Neuronal stem cell (in vitro differentiated cells): ENCODE measurements at regions not wholly inside any gene's neighbourhood (a gene's known extent, or its start where the extent isn't known, plus 50 kb on each side); places are given as distances from the start of the nearest gene placed in this dataset.

Source experiments
- DNase-seq: peaks from one replicate; pipeline ENCODE4 v3.0.0-alpha.2; 2013; ENCODE audit warnings: low spot score
- H2AFZ ChIP-seq: one replicate; pipeline ENCODE4 v1.6.1; 2013; ENCODE audit warnings: mild to moderate bottlenecking, low read length, inconsistent platforms
- H2AK5ac ChIP-seq: 2 replicates; pipeline ENCODE4 v1.6.1; 2013; ENCODE audit warnings: low read depth, mild to moderate bottlenecking, inconsistent platforms, low read length, moderate library complexity, mixed read lengths
- H2BK120ac ChIP-seq: 2 replicates; pipeline ENCODE4 v1.6.1; 2013; ENCODE audit warnings: low read depth, mild to moderate bottlenecking, inconsistent platforms, low read length, moderate library complexity, mixed read lengths
- H2BK12ac ChIP-seq: one replicate; pipeline ENCODE4 v1.6.1; 2013; ENCODE audit warnings: low read length, inconsistent platforms
- H2BK15ac ChIP-seq: 2 replicates; pipeline ENCODE4 v1.6.1; 2013; ENCODE audit warnings: mild to moderate bottlenecking, low read length, inconsistent platforms, mixed read lengths
- H2BK5ac ChIP-seq: one replicate; pipeline ENCODE4 v1.6.1; 2013; ENCODE audit warnings: inconsistent platforms, mild to moderate bottlenecking, low read length, moderate library complexity
- H3K14ac ChIP-seq: one replicate; pipeline ENCODE4 v1.6.1; 2013; ENCODE audit warnings: low read length, inconsistent platforms
- H3K18ac ChIP-seq: 2 replicates; pipeline ENCODE4 v1.6.1; 2013; ENCODE audit warnings: low read length, inconsistent platforms
- H3K23ac ChIP-seq: 2 replicates; pipeline ENCODE4 v1.6.1; 2013; ENCODE audit warnings: low read depth, mild to moderate bottlenecking, mixed read lengths, low read length, inconsistent platforms; ENCODE audit not compliant: poor library complexity
- H3K27ac ChIP-seq: replicated peaks from 3 replicates; pipeline ENCODE4 v1.5.1; 2013; ENCODE audit warnings: low read length, inconsistent platforms
- H3K27me3 ChIP-seq, 3 experiments: 2 replicates each; pipeline ENCODE4 v1.6.1; 2013; ENCODE audit warnings: low read length in 3 of 3, mild to moderate bottlenecking in 2 of 3, inconsistent platforms in 1 of 3, low read depth in 1 of 3, mixed read lengths in 1 of 3, moderate library complexity in 1 of 3; ENCODE audit not compliant: control insufficient read depth in 3 of 3, insufficient read depth in 3 of 3
- H3K36me3 ChIP-seq, 2 donors: replicated peaks in 1 of 2; 2 replicates each; pipeline ENCODE4 v1.6.1; 2013; ENCODE audit warnings: low read length in 2 of 2; ENCODE audit not compliant: control insufficient read depth in 2 of 2, insufficient read depth in 2 of 2
- H3K4ac ChIP-seq: 2 replicates; pipeline ENCODE4 v1.6.1; 2013; ENCODE audit warnings: inconsistent platforms, mild to moderate bottlenecking, low read length, moderate library complexity
- H3K4me1 ChIP-seq, 2 donors: 1 replicate in 1 of 2; 2 replicates in 1 of 2; pipeline ENCODE4 v1.6.1; 2013; ENCODE audit warnings: low read length in 2 of 2, low read depth in 1 of 2; ENCODE audit not compliant: control insufficient read depth in 2 of 2, insufficient read depth in 1 of 2
- H3K4me2 ChIP-seq: one replicate; pipeline ENCODE4 v1.6.1; 2013; ENCODE audit warnings: mild to moderate bottlenecking, low read length, inconsistent platforms; ENCODE audit not compliant: insufficient read depth, poor library complexity, severe bottlenecking
- H3K4me3 ChIP-seq, 2 donors: 2 replicates each; pipeline ENCODE4 v1.5.1; 2013; ENCODE audit warnings: low read length in 2 of 2, mild to moderate bottlenecking in 2 of 2, inconsistent platforms in 1 of 2, moderate library complexity in 1 of 2
- H3K79me1 ChIP-seq: one replicate; pipeline ENCODE4 v1.6.1; 2013; ENCODE audit warnings: low read depth, mild to moderate bottlenecking, inconsistent platforms, low read length, moderate library complexity
- H3K9ac ChIP-seq: one replicate; pipeline ENCODE4 v1.6.1; 2013; ENCODE audit warnings: mild to moderate bottlenecking, low read depth, low read length, inconsistent platforms; ENCODE audit not compliant: poor library complexity
- H3K9me3 ChIP-seq, 2 donors: replicated peaks in 1 of 2; 2 replicates each; pipeline versions ENCODE3 to v1.6.1; 2013; ENCODE audit warnings: low read length in 2 of 2, mild to moderate bottlenecking in 2 of 2, inconsistent platforms in 1 of 2, low read depth in 1 of 2, mixed read lengths in 1 of 2, moderate library complexity in 1 of 2; ENCODE audit not compliant: control insufficient read depth in 2 of 2, insufficient read depth in 1 of 2
- H4K8ac ChIP-seq: one replicate; pipeline ENCODE4 v1.6.1; 2013; ENCODE audit warnings: low read depth, mild to moderate bottlenecking, inconsistent platforms, low read length, moderate library complexity
- H4K91ac ChIP-seq: one replicate; pipeline ENCODE4 v1.6.1; 2013; ENCODE audit warnings: low read length, low read depth, mild to moderate bottlenecking, inconsistent platforms; ENCODE audit not compliant: poor library complexity
- WGBS, 2 donors: extraction: QIAGEN DNeasy Blood & Tissue Kit; methylation state at CpG; one replicate each; pipeline ENCODE4 v1.1.7; 2013; ENCODE audit warnings: missing lambda C conversion rate in 2 of 2, mixed read lengths in 1 of 2; ENCODE audit not compliant: insufficient read length in 2 of 2, insufficient replicate concordance in 1 of 2; ENCODE audit errors: extremely low coverage in 2 of 2; 5-methylcytosine and 5-hydroxymethylcytosine counted together

DNA sequence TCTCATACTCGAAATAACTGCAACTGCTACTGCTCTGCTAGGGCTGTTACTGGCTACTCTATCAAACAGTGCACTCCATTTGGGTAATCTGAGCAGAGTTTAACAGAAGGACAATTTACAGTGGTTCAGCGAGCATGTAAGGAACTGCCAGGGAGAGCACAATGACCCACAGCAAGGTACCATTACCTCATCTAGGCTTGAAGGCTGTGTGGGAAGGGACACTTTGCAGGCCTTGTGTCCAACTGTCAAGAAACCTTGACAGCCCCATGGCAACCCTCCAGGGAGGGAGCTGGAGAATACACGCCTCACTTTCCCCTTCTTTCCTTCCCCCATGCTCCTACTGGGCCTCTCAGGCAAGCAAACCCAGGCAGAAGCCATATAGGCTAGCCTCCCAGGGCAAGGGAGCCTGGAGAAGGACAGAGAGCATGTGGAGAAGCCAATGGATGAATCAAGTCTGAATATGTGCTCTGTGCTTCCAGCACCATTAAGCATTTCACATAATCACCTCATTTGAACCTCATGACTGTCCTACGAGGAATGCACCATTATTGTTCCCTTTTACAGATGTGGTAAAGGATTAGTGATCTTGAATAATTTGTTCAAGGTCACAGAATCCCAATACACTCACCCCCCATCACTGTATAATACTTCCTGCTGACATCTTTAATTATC is 49.9 kb upstream of the JAK2 start:
- H3K27ac ChIP-seq = peak overlapping the region; percentile 4
- H3K23ac ChIP-seq = no peak overlapping the region
- no CpG with 5 or more reads among the region's 4 CpGs for WGBS, 2 donors
- H2BK120ac ChIP-seq = no peak overlapping the region
- no peak overlapping the region for H2BK5ac ChIP-seq
- H3K14ac ChIP-seq = no peak overlapping the region
- no peak overlapping the region for H4K8ac ChIP-seq
- H3K79me1 ChIP-seq = no peaks in the 10 kb centered on the region
- H3K27me3 ChIP-seq = peaks cover 0 to 2% (median 0%) of the 10 kb centered on the region in 3 experiments
- no peak overlapping the region for H2AFZ ChIP-seq
- no peak overlapping the region for H3K9ac ChIP-seq
- H4K91ac ChIP-seq = no peak overlapping the region
- H3K4me2 ChIP-seq = no peak overlapping the region
- H3K36me3 ChIP-seq = no peaks in the 10 kb centered on the region
- no peaks in the 10 kb centered on the region for H3K9me3 ChIP-seq
- peaks cover 0 to 6% of the 10 kb centered on the region in 2 donors for H3K4me1 ChIP-seq
- no peak overlapping the region for H3K18ac ChIP-seq
- no peak overlapping the region for H2BK15ac ChIP-seq
- peak; percentile 45 for DNase-seq
- no peak overlapping the region for H3K4ac ChIP-seq
- H3K4me3 ChIP-seq = no peak overlapping the region
- H2BK12ac ChIP-seq = no peak overlapping the region
- no peak overlapping the region for H2AK5ac ChIP-seq
